ENCODE measurements at regions not wholly inside any gene's neighbourhood (a gene's known extent, or its start where the extent isn't known, plus 50 kb on each side); places are given as distances from the start of the nearest gene placed in this dataset.
"Not testable (repeated sequence)": the region's sequence is repeated elsewhere in the genome, so short reads cannot be mapped to it uniquely, and the experiment has no call there.

DNA sequence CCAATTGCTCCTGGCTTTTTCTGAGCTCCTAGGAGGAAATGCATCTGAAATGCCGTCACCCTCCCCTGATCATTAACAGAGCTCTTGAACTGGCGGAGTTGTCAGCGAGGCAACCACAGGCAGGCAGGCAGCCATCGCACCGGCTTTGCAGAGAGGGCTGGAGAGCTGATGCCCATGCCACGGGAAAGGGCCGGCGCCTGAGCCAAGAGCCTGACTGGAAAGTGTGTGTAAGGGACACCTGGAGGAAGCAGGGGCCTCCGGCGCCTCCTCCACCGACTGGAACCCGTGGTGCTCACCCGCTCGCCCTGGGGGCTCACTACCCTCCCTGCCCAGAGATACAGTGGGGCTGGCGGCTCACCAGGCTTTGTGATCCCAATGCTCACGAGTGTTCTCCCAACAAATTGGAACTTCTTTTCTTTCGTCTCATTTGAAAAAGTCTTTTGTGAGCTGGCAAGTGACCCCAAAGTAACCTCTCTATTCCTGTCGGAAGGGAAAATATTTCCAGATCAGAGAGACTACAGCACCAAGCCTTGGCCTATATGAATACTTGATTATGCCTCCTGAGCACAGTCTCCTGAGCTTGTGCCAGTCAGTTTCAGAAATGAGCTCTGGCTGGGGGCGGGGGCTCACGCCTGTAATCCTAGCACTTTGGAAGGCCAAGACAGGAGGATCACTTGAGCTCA, 97.7 kb upstream of the SLC25A33 start:
- no peak for DNase-seq (ENCODE audit: low read depth in 1 of 2, low spot score in 1 of 2)

DNA sequence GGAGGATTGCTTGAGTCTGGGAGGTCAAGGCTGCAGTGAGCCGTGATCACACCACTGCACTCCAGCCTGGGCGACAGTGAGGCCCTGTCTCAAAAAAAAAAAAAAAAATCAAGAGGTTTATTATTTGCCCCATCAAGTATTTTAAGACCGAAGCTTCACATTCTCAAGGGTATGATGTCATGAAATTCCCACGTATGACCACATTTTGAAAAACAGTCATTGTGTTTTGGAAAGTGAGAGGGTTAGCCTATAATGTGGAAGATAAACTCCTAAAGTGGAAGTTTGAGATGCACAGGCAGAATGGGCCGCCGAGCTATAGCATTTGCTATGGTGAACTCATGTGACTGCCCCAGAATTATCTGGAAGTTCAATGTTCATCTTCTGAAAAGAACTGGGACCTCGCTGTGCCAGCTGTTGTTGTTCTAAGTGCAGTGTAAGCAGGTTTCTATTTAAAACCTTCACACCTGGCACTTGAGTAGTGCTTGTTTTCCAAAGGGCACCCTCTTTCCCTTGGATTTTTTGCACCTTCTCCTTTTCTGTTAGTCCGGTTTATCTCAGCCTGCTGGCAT, 96.9 kb upstream of the SLC25A33 start:
- no peak for DNase-seq (ENCODE audit: low read depth in 1 of 2, low spot score in 1 of 2)

- DNase-seq (ENCODE audit: low read depth in 1 of 2, low spot score in 1 of 2), result no peak
Measured at GRCh38 chr1:9442986-9443385, 96.3 kb upstream of the SLC25A33 start.

DNA sequence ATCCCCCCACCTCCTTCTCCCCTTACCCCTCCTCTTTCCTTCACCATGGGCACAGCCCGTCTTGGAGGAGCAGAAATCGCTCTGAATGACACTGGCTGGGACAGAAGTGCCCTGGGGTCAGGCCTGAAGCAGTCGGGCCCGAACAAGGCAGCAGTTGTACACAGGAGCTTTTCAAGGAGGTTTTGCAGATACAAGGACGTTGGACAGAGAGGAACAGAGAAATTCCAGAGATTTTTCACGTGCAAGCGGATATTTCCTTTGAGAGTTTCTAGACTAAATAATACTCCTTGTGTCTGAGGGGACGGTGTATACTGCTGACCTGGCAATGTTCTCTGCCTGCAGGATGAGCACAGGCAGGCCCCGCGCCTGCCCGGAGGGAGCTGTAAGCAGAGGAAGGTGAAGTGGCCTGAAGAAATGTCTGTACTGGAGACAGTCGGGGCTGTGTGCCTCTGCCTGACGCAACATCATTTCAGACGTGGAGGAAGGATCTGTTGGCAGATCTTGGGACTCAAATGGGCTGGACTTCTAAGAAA, 95.3 kb upstream of the SLC25A33 start:
- DNase-seq (ENCODE audit: low read depth in 1 of 2, low spot score in 1 of 2), result no peak

DNA sequence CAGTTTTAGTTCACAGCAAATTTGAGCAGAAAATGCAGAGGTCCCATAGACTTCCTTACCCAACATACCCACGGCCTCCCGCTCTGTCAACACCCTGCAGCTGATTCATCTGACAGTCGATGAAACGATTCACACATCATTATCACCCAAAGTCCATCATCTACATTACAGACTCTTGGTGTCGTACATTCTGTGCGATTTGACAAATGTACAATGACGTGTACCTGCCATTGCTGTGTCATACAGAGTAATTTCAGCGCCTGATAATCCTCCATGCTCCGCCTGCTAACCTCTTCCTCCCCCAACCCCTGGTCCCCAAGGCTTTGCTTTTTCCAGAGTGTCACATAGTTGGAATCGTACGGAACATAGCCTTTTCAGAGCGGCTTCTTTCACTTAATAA, 94.7 kb upstream of the SLC25A33 start:
- no peak for DNase-seq (ENCODE audit: low read depth in 1 of 2, low spot score in 1 of 2)

DNA sequence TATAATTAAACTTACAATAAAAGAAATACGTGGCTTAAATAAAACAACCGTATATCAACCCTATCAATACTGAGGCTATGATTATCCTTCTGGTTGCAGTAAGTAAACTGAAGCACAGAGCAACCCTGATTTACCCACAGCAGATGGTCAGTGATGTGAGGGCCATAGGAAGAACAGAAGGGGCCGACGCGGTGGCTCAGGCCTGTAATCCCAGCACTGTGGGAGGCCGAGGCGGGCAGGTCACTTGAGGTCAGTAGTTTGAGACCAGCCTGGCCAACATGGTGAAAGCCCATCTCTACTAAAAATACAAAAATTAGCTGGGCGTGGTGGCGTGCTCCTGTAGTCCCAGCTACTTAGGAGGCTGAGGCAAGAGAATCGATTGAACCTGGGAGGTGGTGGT, 94.2 kb upstream of the SLC25A33 start:
- not testable (repeated sequence) for DNase-seq (ENCODE audit: low read depth in 1 of 2, low spot score in 1 of 2)

DNA sequence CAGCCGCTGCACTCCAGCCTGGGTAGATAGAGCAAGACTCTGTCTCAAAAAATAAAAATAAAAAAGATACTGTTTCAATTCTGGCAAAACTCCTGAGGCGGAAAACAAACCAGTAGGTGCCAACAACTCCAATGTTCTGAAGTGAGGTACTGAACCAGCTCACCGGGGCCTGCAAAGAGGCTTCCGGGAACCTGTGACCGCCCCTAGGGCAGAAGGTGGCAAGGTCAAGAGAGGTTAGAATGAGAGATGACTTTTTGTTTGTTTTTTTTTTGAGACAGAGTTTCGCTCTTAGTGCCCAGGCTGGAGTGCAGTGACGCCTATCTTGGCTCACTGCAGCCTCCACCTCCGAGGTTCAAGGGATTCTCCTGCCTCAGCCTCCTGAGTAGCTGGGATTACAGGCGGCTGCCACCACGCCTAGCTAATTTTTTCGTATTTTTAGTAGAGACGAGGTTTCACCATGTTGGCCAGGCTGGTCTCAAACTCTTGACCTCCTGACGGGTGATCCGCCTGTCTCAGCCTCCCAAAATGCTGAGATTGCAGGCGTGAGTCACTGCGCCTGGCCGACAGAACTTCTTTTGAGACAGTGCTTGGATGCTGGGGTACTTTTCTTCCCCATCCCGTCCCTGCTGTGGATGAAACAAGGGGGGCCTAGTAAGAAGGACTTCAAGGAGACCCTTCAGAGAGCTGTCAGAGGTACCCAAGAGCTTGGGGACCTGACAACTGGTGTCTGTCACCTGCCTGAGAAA, 91.9 kb upstream of the SLC25A33 start:
- DNase-seq (ENCODE audit: low read depth in 1 of 2, low spot score in 1 of 2), result no peak

- DNase-seq (ENCODE audit: low read depth in 1 of 2, low spot score in 1 of 2), result no peak
Measured at GRCh38 chr1:9448132-9449109, 90.8 kb upstream of the SLC25A33 start.

GRCh38 chr1:9449110-9449627, 90.1 kb upstream of the SLC25A33 start:
- DNase-seq (ENCODE audit: low read depth in 1 of 2, low spot score in 1 of 2), result no peak

DNA sequence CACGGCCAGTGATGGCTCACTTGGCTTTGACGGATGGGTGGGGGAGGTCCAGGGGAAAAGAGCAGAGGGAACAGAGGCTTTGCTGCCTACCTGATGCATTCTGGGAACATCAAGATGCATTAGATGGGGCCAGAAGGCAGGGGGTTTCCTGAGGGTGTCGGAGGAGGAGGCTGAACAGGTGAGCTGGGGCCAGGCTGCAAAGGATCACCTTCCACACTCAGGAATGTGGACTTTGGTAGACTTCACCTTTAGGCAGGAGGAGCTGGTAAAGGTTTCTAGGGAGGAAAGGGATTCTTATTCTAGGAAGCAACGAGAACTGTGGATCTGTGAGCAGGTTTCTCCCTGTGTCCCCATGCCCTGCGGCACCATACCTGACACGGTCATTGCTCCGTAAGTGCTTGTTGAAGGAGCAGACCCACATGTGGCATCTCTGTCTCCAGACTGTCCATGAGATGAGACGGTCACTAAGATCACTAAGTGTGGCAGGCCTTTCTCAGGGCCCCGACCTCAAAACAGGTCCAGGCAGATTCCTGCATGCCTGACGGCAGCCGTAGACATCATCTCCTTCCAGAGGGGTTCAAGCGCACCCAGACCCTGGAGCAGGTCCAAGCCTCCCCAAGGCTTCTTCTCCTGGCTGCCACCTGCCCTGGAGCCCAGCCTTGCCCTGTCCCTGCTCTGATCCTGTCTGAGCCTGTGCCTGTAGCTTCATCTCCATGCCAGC, 89.1 kb upstream of the SLC25A33 start:
- DNase-seq (ENCODE audit: low read depth in 1 of 2, low spot score in 1 of 2), result no peak

DNA sequence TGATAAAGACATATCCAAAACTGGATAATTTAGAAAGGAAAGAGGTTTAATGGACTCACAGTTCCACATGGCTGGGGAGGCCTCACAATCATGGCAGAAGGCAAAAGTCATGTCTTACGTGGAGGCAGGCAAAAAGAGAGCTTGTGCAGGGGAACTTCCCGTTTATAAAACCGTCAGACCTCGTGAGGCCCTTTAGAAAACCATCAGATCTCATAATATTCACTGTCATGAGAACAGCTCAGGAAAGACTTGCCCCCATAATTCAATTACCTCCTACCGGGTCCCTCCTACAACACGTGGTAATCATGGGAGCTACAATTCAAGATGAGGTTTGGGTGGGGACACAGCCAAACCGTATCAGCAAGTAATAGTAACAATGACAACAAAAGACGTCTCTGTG, 88.2 kb upstream of the SLC25A33 start:
- DNase-seq (ENCODE audit: low read depth in 1 of 2, low spot score in 1 of 2), result no peak

DNA sequence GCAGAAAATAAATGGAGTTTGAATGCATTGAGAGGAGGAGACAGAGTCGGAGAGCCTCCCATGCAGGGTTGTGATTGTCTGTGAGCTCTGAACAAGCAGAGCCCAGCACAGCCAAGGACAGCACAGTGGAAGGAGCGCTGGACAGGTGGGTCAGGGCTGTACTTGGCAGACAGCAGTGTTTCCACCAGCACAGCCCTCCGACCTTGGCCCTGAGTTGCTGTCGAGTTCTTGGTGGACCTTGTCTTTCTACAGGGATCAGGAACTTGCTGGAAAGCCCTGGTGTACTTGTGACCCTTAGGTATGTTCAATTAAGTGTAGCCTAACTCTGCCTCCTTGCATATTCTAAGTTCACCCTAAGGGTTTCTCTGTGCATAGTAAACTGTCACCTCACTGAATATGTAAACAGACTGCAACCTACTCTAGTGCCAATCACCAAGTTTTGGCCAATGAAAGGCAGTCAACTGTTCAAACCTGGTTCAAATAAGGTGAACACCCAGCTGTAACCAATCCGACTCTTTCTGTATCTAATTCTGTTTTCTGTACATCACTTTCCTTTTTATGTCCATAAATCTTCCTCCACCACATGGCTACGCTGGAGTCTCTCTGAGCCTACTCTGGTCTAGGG, 86.6 kb upstream of the SLC25A33 start:
- DNase-seq (ENCODE audit: low read depth in 1 of 2, low spot score in 1 of 2), result no peak

GRCh38 chr1:9453375-9453774, 85.9 kb upstream of the SLC25A33 start:
- no peak for DNase-seq (ENCODE audit: low read depth in 1 of 2, low spot score in 1 of 2)

- no peak for DNase-seq (ENCODE audit: low read depth in 1 of 2, low spot score in 1 of 2)
Measured at GRCh38 chr1:9453779-9454418, 85.4 kb upstream of the SLC25A33 start.

DNA sequence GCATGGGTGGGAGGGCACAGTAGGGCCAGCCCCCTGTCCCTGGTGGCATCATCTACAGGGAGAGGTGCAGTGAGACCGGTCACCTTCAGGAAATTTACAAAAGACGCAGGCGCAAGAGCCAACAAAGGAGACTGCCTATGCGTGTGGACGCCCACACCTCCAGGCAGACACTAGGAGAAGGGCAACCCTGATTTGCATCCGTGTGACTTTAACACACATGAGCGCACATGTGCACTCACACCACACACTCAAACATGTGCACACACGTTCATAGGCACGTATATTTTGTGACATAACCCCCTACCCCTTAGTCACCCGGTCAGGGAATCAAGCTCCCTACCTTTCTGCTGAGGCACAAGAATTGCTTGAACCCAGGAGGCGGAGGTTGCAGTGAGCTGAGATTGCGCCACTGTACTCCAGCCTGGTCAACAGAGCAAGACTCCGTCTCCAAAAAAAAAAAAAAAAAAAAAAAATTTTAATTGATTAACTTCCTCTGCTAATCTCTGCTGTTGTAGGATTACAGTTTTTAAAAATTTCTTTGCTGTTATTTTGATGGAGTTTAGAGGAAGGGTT, 84.7 kb upstream of the SLC25A33 start:
- no peak for DNase-seq (ENCODE audit: low read depth in 1 of 2, low spot score in 1 of 2)

DNA sequence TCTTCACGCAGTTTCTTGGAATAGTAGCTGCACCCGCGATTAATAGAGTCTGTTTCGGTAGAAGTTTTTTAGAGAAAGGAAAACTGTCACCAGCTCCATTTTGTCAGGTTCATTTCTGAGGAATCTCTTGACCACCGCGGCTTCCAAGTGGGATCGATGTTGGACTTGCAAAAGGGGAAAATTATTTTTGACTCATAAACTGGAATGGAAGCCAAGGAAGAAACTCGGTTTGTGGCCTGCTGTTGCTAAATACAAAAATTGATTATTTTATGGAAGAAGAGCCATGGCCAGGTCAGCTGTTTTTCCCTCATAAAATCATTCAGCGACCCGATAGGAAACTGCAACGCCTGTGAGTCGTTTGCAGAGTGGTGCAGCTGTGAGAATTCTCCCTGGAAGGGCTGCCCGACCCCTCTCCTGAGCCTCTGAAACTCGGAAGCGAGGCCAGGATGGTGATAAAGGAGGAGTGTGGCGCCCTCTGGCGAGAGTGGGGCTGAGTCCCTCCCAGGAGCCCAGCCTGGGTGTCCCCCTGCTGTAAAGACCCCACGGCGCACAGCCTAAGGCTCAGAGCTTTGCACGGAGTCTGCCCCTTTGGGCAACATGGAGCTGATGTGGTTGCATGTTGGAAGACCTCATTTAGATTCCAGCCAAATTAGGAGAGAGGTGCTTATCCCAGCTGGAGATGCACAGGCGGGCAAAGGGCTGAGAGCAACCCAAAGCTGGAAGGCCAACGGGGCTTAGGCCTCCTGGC, 83.6 kb upstream of the SLC25A33 start:
- peak; percentile 19 to 31 for DNase-seq (ENCODE audit: low read depth in 1 of 2, low spot score in 1 of 2)

GRCh38 chr1:9456833-9457232, 82.4 kb upstream of the SLC25A33 start:
- no peak for DNase-seq (ENCODE audit: low read depth in 1 of 2, low spot score in 1 of 2)

GRCh38 chr1:9459816-9460407, 79.4 kb upstream of the SLC25A33 start:
- no peak for DNase-seq (ENCODE audit: low read depth in 1 of 2, low spot score in 1 of 2)

All from activated T-helper 1 cell treated with anti-CD3 and anti-CD28 coated beads, Interleukin-2, amount 50 U/mL, for 16 hours (primary cell).